ENCODE measurements at regions not wholly inside any gene's neighbourhood (a gene's known extent, or its start where the extent isn't known, plus 50 kb on each side); places are given as distances from the start of the nearest gene placed in this dataset.

DNA sequence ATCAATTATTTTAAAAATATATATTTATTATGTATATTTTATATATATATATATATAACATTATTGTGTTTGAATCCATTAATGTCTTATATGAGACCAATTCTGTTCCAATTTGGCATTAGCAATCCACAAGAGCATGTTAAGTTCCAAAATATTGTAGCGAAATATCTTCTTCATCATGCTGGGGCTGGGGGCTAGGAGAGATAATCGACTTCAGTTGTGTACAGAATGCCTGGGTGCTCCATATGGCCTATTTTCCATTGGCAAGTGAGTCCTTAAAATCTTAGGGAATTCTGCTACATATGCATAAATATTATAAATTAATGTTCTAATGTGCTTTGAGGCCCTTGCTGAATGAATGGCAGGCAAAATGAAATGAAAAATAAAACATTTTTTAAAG, 117.7 kb downstream of the PCDH7 start:
- TF ChIP-seq CTCF (IDR thresholded peaks at IDR 0.05) (no peak), POLR2A (IDR thresholded peaks at IDR 0.05) (no peak)

Measured in right lobe of liver (tissue), 4 donors.